ENCODE measurements at regions not wholly inside any gene's neighbourhood (a gene's known extent, or its start where the extent isn't known, plus 50 kb on each side); places are given as distances from the start of the nearest gene placed in this dataset.
"Not testable (repeated sequence)": the region's sequence is repeated elsewhere in the genome, so short reads cannot be mapped to it uniquely, and the experiment has no call there.

DNA sequence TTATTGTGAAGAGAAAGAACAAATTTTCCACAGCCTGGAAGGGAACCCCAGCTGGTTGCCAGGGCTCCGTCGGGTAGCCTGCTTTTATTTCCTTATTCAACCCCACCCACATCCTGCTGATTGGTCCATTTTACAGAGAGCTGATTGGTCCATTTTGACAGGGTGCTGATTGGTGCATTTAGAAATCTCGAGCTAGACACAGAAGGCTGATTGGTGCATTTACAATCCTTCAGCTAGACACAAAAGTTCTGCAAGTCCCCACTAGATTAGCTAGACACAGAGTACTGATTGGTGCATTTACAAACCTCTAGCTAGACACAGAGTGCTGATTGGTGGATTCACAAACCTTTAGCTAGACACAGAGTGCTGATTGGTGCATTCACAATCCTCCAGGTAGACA is 241.1 kb downstream of the TFEC start:
- not testable (repeated sequence) for DNase-seq

DNA sequence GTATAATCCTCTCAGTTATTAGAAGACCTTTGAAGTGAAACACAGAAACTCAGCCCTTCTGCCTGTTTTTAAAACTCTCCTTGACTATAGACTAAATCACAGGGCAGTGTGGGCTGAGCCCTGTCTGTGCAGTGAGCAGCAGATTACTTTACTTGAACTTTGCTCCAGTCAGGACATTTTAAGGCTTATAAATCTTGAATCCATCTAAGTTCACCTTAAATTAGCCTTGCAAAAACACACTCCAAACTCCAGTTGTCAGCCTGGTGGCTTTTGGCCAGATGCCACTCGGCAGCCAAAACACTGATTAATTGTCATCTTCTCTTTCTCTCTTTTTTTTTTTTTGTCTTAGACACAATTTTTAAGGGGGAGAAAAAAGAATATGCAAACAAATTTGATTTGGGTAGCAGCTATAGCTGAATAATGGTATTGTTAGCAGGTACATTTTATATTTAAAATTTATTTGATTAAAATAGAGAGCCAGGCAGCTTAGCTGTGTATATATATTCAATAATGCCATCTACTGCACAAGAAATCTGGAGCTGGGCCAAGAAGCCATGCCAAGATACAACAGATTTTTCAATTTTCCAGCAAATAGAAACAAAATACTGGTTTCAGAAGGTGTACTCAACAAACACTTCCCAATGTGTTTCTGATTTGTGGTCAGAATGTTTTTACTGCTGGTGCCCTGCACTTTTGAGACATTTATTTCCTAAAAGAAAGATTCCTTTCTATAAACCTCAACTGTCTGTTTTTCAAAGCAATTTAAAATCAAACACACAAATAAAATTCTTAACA is 247.7 kb downstream of the TFEC start:
- DNase-seq = no peak

DNA sequence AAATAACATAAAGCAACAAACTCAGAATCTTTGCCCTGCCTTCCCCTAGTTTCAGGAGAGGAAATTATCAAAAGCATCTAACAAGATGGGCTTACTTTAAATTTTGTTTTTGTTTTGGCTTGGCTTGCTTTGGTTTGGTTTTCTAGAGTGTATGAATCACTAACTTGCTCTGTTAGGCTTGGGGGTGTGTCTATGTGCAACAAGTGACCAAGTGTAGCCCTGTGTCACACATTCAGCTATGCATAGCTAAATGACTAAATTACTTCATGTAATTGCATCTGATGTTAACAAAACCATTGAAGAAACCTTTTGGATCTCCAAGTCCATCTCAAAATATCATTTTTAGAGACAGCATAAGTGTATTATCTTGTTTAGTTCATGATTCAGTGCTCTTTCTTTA is 251.0 kb downstream of the TFEC start:
- DNase-seq = no peak

DNA sequence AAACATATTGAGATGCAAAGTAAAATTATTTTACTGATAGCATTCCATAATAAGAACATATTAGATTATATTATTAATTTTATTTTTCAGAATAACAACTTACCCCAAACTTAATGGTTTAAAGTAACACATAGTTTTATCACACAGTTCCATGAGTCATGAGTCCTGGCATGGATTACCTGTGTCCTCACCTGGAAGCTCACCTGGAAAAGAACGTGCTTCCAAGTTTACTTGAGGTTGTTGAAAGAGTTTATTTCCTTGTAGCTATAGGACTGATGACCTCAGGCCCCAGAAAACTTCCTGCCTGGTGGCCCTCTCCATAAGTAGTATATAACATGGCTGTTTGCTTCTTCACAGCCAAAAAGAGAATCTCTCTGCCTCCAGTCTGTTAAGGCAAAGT is 254.6 kb downstream of the TFEC start:
- DNase-seq = no peak

DNA sequence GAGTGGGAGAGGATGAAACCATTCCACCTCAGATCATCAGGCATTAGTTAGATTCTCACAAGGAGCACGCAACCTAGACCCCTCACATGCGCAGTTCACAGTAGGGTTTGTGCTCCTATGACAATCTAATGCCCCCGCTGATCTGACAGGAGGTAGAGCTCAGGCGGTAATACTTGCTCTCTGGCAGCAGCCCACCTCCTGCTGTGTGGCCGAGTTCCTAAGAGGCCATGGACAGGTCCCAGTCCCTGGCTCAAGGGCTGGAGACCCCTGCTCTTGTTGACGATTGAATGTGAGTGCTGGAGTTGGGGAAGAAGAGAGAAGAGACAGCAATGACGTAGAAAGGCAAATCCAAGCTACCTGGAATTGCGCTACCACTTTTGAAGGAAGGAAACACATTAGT is 267.2 kb downstream of the TFEC start:
- DNase-seq = no peak

DNA sequence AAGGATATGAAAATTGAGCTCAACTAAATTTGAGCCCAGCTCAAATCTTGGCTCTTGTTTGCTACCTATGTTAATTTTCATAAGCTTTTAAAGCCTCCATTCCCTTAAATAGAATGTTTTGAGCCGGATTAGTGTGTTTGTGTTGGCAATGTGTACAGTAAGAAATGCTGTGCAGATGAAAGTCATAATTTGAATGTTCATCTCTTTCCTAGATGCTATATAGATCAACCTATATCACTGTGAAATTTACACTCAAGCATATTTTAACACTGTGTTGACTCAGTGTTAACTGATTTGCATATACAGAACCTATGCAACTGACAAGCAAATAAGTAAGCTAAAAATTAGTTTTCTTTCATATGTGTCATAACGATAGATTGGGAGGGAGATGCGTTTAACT is 272.5 kb downstream of the TFEC start:
- DNase-seq = no peak

DNA sequence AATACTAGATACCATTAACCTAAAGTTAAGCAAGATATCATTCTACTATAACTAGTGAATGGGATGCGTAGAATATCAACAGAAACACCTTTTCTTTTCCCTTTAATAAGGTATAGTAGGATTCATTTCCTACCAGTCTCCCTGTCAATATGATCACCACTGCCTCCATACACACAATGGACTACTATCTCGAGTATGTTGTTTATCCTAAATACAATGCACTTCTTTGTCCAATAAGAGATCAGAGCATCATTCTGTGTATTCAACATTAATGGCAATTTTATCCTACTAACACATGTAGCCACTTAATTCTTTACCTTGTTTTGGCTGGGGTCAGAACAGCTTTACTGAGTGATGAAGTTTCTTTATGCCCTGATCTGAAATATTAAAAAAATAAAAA is 276.3 kb downstream of the TFEC start:
- no peak for DNase-seq

DNA sequence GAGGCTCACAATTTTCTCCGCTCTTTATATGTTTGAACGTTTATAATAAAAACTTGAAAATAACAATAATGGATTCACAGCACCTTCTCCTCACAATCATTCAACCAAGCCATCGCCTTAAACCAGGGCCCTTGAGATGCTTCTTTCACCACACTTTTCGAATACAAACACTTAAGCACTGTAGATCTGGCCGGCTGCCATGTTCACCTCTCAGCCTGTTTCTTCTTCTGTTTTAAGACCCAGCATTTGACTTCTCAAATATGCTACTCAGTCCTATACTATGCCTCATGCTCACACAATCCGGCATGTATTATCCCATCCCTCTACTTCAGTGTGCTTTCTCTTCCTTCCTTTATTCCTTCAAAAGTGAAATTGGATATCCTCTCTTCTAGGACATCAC is 280.6 kb downstream of the TFEC start:
- DNase-seq = no peak

DNA sequence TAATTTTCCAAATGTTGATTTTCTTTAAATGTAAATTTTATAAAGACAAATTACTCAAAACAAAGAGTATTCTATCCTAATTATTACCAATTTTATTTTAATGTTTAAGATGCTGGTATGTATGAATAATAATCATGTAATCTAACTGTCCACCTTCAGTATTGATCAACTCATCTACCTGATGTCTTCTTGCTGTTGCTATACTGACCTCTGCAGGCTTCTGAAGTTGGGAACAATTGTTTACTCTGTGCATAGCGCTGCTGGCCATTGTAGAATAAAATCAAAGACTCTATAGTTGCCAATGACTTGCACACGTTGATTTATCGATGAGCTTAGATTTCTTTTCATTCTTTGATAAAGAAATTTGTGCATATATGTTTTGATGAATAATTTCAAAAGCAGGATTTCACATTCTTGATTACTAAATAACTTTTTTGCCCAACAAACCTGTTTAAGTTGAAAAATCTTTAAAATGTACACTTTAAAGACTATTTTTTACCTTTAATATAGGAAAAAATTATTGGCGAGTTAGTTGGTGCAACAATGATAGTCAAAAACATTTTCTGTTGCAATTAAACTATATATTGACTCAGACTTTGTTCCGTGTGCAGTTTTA is 282.3 kb downstream of the TFEC start:
- peak; percentile 5 for DNase-seq

DNA sequence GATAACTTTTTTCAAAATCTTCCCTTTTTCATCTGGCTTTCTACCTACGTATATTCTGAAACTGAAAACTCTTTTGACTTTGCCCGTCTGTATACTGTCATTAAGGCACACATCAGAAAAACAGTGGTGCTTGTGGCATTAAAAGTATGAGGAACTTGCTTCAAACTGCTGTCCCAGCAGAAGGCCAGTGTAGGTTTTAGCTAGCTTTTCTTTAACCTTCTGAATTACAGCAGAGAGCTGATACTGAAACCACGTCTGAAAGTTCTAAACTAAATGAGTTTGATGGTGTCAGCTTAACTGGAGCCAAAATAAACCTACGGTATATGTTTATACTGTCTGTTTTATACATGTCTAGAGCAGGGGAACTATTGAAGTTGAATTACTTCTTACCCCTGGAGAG is 283.4 kb downstream of the TFEC start:
- no peak for DNase-seq

DNA sequence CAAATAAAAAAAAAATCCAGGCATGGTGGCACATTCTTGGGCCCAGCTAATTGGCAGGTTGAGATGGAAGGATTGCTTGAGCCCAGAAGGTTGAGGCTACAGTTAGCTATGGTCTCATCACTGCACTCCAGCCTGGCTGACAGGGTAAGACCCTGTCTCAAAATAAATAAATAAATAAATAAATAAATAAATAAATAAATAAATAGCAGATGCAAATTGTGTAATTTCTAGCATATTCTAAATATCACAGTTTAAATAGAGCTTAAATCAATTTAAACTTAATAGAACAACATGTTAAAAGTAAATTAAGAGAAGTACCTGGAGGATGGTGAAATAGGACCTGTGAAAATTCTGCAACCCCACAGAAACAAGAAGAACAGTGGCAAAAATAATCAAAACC is 290.5 kb downstream of the TFEC start:
- no peak for DNase-seq

DNA sequence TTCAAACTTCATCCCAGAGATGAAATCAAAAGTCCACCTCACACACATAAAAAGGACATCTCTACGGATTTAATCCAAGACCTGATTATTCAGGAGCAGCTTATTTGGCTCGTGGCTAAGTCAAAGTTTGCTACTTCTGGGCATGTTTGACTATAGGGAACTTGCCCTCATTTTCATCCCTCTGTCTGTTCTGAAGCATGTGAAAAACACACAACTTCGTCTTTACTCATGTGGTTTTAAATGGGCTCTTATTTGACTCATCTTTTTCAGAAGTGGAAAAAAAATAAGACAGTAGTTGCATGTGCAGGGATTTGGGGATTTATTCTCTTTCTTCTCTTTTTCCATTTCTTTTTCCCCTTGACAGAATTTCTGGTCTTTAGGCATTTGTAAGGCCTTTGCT is 295.9 kb downstream of the TFEC start:
- no peak for DNase-seq

DNA sequence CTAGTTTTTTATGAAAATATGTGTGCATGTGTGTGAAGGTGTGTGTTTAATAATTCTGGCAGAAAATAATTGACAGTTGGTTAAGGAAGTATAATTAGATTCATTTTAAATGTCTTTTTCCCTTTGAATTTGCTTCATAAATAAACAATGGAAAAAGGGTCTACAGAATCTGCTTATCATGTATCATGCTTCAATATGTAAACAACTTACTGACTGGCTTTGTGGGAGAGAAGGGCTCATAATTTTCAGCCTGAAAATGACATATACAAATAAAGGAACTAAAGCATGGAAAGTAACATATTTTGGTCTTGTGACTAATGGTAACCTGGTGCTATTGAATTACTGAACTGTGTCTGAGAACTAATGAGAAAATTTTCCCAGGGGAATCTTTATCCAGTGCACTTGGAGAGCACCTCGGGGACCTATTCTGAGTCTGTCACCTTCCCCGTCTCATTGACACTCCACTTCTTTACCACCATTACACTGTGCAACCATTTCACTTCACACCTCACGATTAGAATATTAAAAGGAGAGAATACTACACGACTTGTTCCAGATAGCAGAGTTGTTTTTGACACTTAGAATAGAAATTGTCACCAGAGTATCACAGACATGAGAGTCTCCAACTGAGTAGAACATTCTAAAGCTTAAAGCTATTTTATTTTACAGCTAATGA is 298.6 kb downstream of the TFEC start:
- DNase-seq = no peak

DNA sequence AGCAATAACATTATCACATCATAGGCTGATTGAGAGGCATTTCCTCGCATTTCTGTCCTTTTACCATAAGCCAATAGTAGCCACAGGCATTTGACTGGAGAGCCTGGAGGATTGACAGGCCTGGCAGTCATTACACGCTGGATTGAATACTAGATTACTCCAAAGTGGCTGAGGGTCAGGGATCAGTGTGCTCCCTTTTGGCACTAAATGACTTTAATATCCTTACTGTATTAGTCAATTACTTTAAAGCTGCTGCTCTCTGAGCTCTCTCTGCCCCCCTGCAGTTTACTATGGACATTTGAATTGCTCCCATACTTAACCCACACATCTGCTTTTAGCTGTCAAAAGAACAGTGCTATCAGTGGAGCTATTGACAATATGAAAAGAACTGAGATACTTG is 302.0 kb downstream of the TFEC start:
- DNase-seq = no peak

DNA sequence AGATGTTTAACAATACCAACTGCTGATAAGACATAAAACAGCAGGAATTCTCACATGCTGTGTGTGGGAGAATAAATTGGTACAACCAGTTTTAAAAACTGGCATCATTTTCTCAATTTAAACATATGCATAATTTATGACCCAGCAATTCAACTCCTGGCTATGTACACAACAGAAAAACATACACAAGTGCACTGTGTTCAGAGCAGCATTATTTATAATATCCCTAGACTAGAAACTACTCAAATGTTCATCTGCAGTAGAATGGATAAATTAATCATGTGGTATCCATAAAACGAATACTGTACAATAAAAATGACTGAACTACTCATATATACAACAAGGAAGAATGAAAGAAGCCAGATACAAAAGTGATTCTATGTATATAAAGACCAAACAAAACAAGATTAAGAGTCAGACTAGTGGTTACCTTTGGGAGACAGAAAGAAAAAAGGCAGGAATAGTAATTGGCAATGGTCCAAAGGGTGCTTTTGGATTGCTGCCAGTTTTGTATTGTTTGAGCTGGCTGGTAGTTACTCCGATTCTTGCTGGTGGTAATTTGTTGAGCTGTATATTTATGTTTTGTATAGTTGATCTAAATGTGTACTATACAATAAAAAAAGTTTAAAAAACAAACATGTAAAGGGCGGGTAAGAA is 306.0 kb downstream of the TFEC start:
- DNase-seq = no peak

DNA sequence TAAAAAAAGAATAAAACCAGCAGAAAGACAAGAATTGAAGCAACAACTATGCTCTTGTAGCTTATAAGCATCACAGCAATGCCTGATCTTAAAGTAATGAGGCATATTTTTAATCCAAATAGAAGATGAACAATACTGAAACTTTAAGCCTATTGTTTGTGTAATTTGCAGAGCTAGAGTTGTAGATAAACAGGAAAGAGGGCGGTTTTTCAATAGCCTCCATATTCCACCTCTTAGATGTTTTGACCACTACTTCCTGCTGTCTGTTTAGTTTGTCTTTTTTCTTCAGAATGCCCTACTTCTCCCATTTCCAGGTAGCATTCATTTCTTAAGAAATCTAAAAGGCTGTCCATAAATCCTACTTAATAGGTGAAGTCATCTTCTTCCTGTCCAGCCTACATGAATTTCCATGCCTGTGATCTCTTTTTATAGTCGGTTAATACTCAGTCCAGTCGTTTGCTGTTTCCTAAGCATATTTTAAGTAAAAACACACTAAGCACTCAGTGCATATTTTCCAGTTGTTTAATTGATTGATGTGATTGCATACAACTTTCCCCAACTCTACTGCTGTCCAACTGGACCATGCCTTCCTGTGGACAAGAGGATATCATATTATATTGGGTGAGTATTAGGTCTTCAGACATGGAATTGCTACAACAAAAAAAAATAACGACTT is 308.1 kb downstream of the TFEC start:
- DNase-seq = peak; percentile 11

DNA sequence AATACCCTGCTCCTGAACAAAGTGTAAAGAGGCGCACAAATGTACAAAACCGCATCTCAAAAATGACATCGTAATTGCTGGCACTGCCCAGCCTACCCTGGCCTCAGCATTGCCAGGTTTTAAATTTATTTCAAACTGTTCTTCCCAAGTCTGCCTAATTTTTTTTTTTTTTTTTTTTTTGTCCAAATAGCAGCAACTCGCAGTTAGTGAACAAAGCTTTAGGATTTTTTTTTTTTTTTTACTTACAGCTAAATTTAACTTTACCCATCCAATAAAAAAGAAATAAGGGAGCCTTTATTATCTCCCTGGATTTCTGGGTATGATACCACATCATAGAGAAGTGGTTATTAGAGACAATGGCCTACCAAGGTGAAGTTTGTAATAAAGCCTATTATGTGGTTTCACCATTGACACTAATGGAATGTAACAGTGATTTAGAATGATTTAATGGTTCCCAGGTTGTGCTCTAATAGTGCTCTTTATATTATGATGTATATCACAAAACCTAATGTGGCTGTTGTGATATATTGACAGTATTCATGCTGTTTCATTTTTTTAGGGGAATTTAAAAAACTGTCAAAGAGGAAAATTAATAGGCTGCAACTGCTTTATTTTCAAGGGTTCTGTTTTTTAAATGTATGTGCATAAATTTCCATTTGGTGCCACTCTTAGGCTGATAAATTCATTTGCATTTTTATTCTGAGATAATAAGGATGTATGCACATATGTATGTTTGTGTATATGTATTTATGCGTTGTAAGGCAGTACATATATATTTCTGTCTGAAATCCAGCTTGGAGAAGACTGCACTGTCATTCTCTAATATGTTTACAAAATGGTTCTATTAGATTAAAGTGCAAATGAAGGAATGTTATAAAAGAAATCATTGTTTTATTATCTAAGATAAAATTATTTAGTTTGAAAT is 309.0 kb downstream of the TFEC start:
- no peak for DNase-seq

DNA sequence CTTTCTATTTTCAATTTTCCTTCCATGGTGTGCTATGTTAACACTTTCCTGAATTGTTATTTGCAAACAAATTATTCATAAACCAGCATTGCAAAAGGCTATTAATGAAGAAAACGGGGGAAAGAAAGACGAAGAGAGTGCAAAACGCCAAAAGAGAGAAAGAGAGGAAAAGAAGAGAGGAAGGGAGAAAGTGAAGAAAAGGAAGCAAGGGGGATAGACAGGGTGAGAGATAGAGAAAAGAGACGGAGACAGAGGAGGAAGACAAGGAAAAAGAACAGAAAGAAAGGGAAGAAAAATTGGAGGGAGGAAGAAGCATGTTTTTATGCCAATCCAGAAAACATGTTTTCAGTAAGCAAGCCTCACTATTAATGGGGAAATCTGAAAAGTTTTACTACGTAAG is 310.6 kb downstream of the TFEC start:
- no peak for DNase-seq

DNA sequence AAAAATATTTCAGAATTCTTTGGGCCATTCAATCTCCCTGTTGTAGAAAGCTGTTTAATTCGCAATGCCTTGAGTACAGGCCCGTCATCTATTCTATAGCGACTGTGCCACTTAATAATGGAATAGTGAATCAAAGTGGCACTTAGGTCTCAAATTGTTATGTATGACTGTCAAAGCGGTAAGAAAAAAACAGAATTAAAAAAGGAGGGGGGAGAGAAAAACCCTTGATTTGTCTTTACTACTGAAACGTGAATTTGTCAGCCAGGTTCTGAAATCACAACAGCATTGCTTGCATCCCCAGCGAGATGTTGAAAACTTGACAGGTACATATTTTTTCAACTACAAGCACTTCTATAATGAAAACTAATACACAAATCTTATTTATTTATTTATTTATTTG is 320.9 kb downstream of the TFEC start:
- DNase-seq = no peak

DNA sequence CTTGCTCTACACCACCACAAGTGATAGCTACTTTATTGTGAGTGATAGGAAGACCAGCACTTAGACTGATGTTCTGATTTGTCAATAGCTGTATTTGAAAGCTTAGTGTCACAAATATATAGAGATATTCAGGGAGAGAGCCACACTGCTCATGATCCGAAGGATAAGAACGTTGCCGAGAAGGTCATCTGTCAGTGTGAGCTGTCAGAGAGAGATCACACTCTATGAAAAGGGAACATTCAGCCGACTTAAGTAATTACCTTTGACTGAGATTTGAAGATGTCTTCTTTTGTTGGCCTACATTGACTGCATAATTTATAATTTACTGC is 322.6 kb downstream of the TFEC start:
- no peak for DNase-seq

DNA sequence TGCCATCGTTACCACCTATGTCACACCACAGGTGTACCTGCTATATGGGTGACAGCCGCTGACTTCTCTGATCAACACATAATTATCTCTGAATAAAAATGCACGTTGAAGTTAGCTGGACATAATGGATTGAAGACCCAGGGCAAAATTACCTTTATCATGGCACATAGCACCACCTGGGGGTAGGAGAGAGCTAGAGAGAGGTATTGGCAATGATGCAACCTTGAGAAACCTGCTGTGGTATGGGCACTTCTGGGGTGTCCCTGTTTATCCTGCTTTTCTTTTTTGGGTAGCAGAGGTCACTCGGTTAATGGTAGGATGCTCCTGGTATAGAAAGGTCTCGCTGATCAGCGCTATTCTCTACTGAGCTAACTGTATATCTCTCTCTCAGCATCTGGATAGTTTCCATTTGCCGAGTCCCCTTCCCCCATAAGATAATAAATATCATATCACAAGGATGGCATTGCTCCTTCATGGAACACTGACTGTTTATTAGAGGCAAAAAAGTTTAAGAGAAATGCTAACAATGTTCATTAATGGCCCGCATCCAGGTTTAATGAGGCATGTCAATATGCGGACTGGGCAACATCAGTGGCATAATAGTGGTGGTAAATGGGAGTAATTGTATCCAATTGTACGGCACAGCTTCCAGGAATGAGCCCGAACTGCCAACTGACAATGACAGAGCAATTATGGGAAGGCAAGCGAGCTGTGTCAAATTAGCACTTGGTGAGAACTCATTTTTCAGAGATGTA is 323.1 kb downstream of the TFEC start:
- DNase-seq = peak; percentile 4
